H1 (cell line): ENCODE measurements at regions not wholly inside any gene's neighbourhood (a gene's known extent, or its start where the extent isn't known, plus 50 kb on each side); places are given as distances from the start of the nearest gene placed in this dataset.

Experiments
- JUND ChIP-seq: IDR thresholded peaks from 2 replicates; pipeline ENCODE4 v1.6.1; 2011; ENCODE audit warnings: mild to moderate bottlenecking, improper control_type of control experiment, low read length
- SAP30 ChIP-seq: fragments of 300-600 bp; sonication (generic); IDR thresholded peaks from 2 replicates; pipeline ENCODE4 v1.7.1; 2012; ENCODE audit warnings: low read length, moderate library complexity, mild to moderate bottlenecking, inconsistent platforms; ENCODE audit not compliant: insufficient read depth, insufficient replicate concordance
- SIN3A ChIP-seq, 2 experiments: IDR thresholded peaks in 1 of 2; conservative IDR thresholded peaks in 1 of 2; 2 replicates each; pipeline ENCODE4 v1.6.1; 2011 to 2012; ENCODE audit warnings: low read length in 2 of 2, improper control_type of control experiment in 1 of 2, low read depth in 1 of 2, mild to moderate bottlenecking in 1 of 2
- TAF7 ChIP-seq: optimal IDR thresholded peaks from 2 replicates; pipeline ENCODE3; 2011; ENCODE audit warnings: low read depth, mild to moderate bottlenecking, inconsistent platforms, low read length, moderate library complexity, borderline replicate concordance

DNA sequence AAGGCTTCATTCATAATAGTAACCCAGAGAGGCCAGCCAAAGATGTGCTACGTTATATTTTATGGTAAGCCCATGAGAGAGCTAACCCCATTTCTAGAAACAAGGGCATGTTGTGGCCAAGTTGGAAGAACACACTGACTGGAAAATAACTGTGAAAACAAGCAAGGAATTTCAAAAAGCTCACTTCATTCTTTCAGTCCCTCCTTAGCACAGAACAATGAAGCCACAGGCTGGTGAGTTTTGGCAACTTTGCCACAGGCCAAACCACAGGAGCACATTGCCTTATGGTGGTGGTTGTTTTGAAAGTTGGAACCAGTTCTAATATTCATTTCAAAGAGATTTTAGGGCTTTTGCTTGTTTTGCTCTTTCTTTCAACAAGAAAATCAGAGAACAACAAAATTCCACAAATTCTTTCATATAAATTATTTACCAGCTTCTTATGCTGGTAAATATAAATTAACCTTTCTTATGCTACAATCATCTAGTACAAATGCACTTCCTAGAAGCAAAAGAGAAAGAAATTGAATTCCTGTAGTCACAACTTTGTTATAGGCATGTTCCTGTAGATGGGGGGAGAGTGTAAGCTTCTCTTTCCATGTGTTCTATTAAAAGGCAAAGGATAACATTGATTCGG, 225.4 kb upstream of the RFX3 start (continued):
- no peak for TF ChIP-seq SAP30
- no peak for TF ChIP-seq TAF7
- no peak for TF ChIP-seq SIN3A (conservative IDR thresholded peaks at IDR 0.05 in 1 of 2, IDR thresholded peaks at IDR 0.05 in 1 of 2; ENCODE audit: low read depth in 1 of 2, low read length in 2 of 2)
- TF ChIP-seq JUND = no peak
